Head of caudate nucleus (tissue), 42 donors: ENCODE measurements at regions not wholly inside any gene's neighbourhood (a gene's known extent, or its start where the extent isn't known, plus 50 kb on each side); places are given as distances from the start of the nearest gene placed in this dataset.
A peak's percentile ranks its signal among the peaks of the same experiment; 100 is the strongest.

Experiments used
- DNase-seq, 42 donors: peaks; one replicate each; pipeline versions ENCODE4 v3.0.0 to v3.0.0-alpha.2; 2020 to 2021; ENCODE audit warnings: mixed read lengths in 7 of 42
- intact Hi-C: fragments of 100-400 bp; cut with DNase I; formaldehyde crosslinking; loops from one replicate; pipeline ENCODE4 v1.15.0; 2022

- no peak for DNase-seq
- intact Hi-C loops: no loop called here
Measured at GRCh38 chr4:56213543-56213942, 173.7 kb downstream of the AASDH start.

GRCh38 chr4:56212774-56213173 is 174.5 kb downstream of the AASDH start:
- intact Hi-C loops: no loop called here
- DNase-seq: no peak

DNA sequence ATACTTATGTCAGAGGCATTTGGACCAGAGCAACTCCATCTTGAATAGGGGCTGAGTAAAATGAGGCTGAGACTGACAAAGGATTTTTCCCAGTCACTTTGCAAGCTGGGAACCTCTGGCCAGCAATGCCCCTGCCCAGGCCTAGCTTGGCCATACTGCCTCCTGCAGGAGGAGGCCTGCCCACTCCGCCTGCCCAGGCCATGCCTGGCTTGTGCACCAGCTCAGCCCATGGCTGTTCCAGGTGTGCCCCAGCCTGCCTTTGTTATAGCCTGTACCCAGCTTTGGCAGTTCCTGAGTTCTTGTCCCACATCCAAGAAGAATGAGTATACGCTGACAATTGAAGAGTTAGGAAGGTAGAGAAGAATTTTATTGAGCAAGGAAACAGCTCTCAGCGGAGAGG is 176.1 kb downstream of the AASDH start:
- DNase-seq: no peak
- intact Hi-C loops: no loop called here

- DNase-seq: no peak
- intact Hi-C loops: no loop called here
Measured at GRCh38 chr4:56210397-56210796, 176.9 kb downstream of the AASDH start.

- intact Hi-C loops: no loop called here
- no peak for DNase-seq
Measured at GRCh38 chr4:56209767-56210166, 177.5 kb downstream of the AASDH start.

GRCh38 chr4:56208103-56208502 is 179.2 kb downstream of the AASDH start:
- intact Hi-C loops: no loop called here
- no peak for DNase-seq

DNA sequence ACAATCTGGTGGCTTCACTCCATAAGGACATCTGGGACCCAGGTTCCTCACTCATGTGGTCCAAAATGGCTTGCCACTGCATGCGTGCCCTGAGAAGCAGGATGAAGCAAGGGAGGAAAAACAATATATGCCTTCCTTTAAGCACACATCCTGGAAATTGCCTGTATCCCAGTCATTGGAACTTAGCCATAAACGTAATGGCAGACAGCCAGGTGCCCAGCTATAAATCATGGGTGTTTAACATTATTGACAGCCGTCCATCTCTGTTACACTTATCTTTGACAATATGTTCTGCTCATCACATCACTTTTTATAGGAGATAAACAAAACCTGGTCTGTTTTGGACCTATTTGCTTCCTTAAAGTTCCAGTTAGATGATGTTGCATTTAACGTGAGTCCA is 181.0 kb downstream of the AASDH start:
- intact Hi-C loops: no loop called here
- no peak for DNase-seq

- no peak for DNase-seq
- intact Hi-C loops: no loop called here
Measured at GRCh38 chr4:56200275-56200674, 187.0 kb downstream of the AASDH start.

DNA sequence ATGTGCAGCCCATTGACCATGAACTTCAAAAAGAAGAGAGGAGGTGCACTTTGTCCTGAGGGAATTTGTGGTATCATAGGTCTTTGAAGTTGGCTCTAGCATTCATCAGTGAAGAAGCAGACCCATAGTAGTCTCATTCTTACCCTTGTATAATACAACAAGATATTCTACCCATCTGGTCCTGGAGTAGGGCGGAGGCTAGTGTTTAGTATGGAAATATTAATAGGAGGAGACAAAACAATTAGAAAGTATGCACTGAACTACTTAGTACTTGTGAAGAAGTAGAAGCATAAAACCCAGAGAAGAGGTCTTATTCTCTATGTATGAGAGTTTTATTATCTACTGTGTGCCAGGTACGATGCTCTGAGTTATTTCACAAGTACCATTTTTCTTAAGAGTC is 189.0 kb downstream of the AASDH start:
- DNase-seq: no peak
- intact Hi-C loops: no loop called here

- intact Hi-C loops: no loop called here
- DNase-seq: no peak
Measured at GRCh38 chr4:56197387-56197786, 189.9 kb downstream of the AASDH start.

GRCh38 chr4:56195025-56195424 is 192.3 kb downstream of the AASDH start:
- no peak for DNase-seq
- intact Hi-C loops: no loop called here

GRCh38 chr4:56191534-56191933 is 195.8 kb downstream of the AASDH start:
- no peak for DNase-seq
- intact Hi-C loops: no loop called here

- intact Hi-C loops: no loop called here
- DNase-seq: no peak
Measured at GRCh38 chr4:56187688-56188087, 199.6 kb downstream of the AASDH start.

GRCh38 chr4:56186808-56187523 is 200.3 kb downstream of the AASDH start:
- intact Hi-C loops: no loop called here
- no peak for DNase-seq

- intact Hi-C loops: no loop called here
- no peak for DNase-seq
Measured at GRCh38 chr4:56185901-56186300, 201.4 kb downstream of the AASDH start.

GRCh38 chr4:56184214-56184613 is 203.1 kb downstream of the AASDH start:
- intact Hi-C loops: no loop called here

GRCh38 chr4:56183344-56183959 is 203.8 kb downstream of the AASDH start:
- peak in 7 of 42 donors; percentile 3 to 51 (median 13) for DNase-seq
- intact Hi-C loops: no loop called here

More at GRCh38 chr4:56184214-56184613, 203.1 kb downstream of the AASDH start:
- no peak for DNase-seq

GRCh38 chr4:56182356-56182755 is 204.9 kb downstream of the AASDH start:
- intact Hi-C loops: no loop called here
- no peak for DNase-seq

DNA sequence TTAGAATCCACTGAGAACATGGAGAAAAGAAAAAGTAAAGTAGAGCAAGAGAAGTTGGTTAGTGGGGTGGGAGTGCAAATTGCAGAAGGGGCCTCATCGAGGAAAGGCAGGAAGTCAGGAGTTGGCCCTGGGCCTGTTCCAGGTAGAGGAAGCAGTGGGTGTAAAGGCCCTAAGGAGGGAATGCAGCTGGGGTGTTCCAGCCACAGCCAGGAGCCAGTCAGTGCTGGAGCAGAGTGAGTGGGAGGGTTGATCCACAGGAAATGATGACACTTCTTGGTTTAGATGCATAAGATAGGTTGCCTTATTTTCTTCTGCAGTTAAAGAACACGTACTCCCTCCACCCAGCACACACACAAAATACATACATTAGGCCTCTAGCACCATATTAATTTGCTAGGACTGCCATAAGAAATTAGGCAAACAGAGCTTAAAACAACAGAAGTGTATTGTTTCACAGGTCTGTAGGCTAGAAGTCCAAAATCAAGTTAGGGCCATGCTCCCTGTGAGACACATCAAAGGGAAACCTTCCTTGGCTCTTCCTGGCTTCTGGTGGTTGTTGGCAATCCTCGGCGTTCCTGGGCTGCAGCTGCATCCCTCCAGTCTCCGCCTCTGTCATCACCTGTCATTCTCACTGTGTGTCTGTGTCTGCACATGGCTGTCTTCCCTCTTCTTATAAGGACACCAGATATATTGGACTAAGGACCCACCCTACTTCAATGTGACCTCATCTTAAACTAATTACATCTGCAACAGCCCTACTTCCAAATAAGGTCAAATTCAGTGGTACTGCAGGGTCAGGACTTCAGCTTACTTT is 205.9 kb downstream of the AASDH start:
- no peak for DNase-seq

DNA sequence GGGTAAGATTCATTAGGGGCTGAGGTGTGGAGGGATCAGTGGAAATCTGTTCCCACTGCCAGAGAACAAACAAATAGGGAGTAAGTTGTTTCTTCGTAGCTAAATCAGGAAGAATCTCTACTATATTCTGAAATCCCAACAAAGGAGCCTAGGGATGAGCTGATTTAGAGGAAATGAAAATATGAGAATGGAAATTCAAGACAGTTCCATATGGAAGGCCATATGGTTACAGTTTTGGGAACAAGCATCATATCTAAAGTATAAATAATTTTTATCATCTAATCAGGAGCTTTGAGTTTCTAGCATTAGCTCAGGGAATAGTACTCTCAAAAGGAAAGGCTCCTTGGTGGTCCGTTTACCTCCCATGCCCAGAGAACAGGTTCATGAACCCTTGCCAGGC is 218.2 kb downstream of the AASDH start:
- DNase-seq: no peak
- intact Hi-C loops: no loop called here

More for the DNA sequence above, 205.9 kb downstream of the AASDH start:
- intact Hi-C loops: no loop called here
